Testis (tissue), 2 donors: ENCODE measurements at regions not wholly inside any gene's neighbourhood (a gene's known extent, or its start where the extent isn't known, plus 50 kb on each side); places are given as distances from the start of the nearest gene placed in this dataset.

ENCODE experiments used
- POLR2A ChIP-seq: fragments of 450-650 bp; IDR thresholded peaks from one replicate; pipeline ENCODE4 v1.6.1; 2017; ENCODE audit warnings: antibody characterized with exemption, mild to moderate bottlenecking, moderate library complexity
- TF ChIP-seq, protein P1 (sequence below), 3 experiments: fragments of 450-650 bp in 2 of 3; fragments of 200-600 bp in 1 of 3; sonication (generic) in 1 of 3; IDR thresholded peaks; one replicate each; pipeline ENCODE4 v1.5.1; 2016 to 2019; ENCODE audit warnings: antibody characterized with exemption in 3 of 3, mild to moderate bottlenecking in 2 of 3, moderate library complexity in 1 of 3

DNA sequence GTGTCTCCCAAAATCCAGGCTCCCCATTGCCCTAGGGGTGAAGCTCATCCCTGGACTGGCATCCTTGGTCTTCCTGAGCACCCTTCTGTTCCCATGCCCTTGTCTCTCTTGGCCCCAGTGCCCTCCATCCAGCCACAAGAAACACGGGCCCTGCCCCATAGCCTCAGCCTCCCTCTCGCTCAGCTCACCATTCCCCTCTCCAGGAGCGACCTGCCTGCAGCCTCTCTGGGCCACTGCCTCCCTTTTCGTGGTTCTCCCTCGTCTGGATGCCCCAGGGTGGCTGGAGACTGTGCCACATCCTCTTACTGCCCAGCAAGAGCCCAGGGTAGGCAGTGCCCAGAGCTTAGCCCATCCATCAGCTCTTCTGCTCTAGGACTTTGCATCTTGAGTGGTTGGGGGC is 532.1 kb downstream of the TBC1D22A start:
- TF ChIP-seq, protein P1, sequence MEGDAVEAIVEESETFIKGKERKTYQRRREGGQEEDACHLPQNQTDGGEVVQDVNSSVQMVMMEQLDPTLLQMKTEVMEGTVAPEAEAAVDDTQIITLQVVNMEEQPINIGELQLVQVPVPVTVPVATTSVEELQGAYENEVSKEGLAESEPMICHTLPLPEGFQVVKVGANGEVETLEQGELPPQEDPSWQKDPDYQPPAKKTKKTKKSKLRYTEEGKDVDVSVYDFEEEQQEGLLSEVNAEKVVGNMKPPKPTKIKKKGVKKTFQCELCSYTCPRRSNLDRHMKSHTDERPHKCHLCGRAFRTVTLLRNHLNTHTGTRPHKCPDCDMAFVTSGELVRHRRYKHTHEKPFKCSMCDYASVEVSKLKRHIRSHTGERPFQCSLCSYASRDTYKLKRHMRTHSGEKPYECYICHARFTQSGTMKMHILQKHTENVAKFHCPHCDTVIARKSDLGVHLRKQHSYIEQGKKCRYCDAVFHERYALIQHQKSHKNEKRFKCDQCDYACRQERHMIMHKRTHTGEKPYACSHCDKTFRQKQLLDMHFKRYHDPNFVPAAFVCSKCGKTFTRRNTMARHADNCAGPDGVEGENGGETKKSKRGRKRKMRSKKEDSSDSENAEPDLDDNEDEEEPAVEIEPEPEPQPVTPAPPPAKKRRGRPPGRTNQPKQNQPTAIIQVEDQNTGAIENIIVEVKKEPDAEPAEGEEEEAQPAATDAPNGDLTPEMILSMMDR (IDR thresholded peaks at IDR 0.05) = no peak
- TF ChIP-seq POLR2A = no peak
